T-helper 17 cell (primary cell): ENCODE measurements at regions not wholly inside any gene's neighbourhood (a gene's known extent, or its start where the extent isn't known, plus 50 kb on each side); places are given as distances from the start of the nearest gene placed in this dataset.

Experiments
- ATAC-seq: fragments of 150-1000 bp; cut with Tn5 transposase; 2 replicates; pipeline ENCODE4 v1.10.0; 2021; ENCODE audit warnings: mild to moderate bottlenecking, moderate library complexity
- DNase-seq, 3 donors: peaks; one replicate each; pipeline versions ENCODE4 v3.0.0 to v3.0.0-alpha.2; 2020 to 2021
- H3K9me3 ChIP-seq: one replicate; pipeline ENCODE4 v1.7.0; 2013; ENCODE audit warnings: low read length, mild to moderate bottlenecking; ENCODE audit not compliant: control insufficient read depth, poor library complexity, severe bottlenecking
- H3K27ac Mint-ChIP-seq: one replicate; pipeline ENCODE4 v1.8.0; 2022; ENCODE audit warnings: mild to moderate bottlenecking, moderate library complexity, mixed read lengths
- H3K27me3 Mint-ChIP-seq: one replicate; pipeline ENCODE4 v1.8.0; 2022; ENCODE audit warnings: mixed read lengths
- H3K36me3 Mint-ChIP-seq: one replicate; pipeline ENCODE4 v1.8.0; 2022; ENCODE audit warnings: low read depth, mixed read lengths
- H3K4me1 Mint-ChIP-seq: one replicate; pipeline ENCODE4 v1.8.0; 2022; ENCODE audit warnings: mild to moderate bottlenecking, mixed read lengths
- H3K4me3 Mint-ChIP-seq: one replicate; pipeline ENCODE4 v1.8.0; 2022; ENCODE audit warnings: mild to moderate bottlenecking, moderate library complexity, mixed read lengths

- H3K9me3 ChIP-seq, result no peaks in the 10 kb centered on the region
- H3K27ac Mint-ChIP-seq, result no peak overlapping the region
- no peaks in the 10 kb centered on the region for H3K27me3 Mint-ChIP-seq
- no peaks in the 10 kb centered on the region for H3K36me3 Mint-ChIP-seq
- no peak for DNase-seq
- H3K4me3 Mint-ChIP-seq, result no peak overlapping the region
- ATAC-seq, result no peak
- H3K4me1 Mint-ChIP-seq, result peaks cover 3% of the 10 kb centered on the region
Observed at GRCh38 chr2:186024921-186025320, 286.3 kb downstream of the FSIP2 start.

DNA sequence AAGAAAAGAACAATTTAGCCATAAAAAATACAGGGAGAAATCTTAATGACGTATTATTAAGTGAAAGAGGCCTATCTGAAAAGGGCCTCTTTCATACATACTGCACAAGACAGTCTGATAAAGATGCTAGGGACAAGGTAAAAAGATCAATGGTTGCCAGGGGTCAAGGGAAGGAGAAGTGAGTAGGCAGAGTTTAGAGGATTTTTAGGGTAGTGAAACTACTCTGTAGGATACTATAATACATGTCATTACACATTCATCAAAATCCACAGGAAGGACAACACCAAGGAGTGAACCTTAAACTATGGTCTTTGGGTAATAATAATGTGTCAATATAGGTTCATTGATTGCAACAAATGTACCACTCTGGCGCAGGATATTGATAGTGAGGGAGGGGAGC is 289.3 kb downstream of the FSIP2 start:
- Mint-ChIP-seq H3K27ac (no peak overlapping the region), H3K4me3 (no peak overlapping the region), H3K36me3 (no peaks in the 10 kb centered on the region), H3K27me3 (no peaks in the 10 kb centered on the region), H3K4me1 (peaks cover 3% of the 10 kb centered on the region)
- DNase-seq (no peak), ATAC-seq (no peak)
- H3K9me3 ChIP-seq, result no peaks in the 10 kb centered on the region

DNA sequence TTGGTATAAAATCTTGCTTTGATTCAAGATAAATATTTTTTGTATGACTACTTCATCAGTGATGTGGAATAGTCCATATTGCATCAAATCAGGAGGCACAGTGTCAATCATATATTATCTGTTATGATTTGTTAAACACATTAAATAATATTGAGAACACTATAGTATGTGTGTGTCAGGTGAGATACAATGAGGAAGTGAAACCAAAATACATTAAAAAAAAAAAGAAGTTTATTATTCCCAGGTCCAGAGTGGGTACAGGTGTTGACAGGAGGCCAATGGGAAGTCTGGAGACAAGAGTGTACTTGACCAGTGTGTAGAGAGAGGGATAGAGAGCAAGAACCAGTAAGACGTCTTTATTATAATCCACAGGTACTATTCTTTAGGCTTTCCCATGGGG is 292.6 kb downstream of the FSIP2 start:
- Mint-ChIP-seq H3K27ac (no peak overlapping the region), H3K27me3 (no peaks in the 10 kb centered on the region), H3K4me1 (peaks cover 3% of the 10 kb centered on the region), H3K4me3 (no peak overlapping the region), H3K36me3 (no peaks in the 10 kb centered on the region)
- no peak for DNase-seq
- no peak for ATAC-seq
- no peaks in the 10 kb centered on the region for H3K9me3 ChIP-seq

DNA sequence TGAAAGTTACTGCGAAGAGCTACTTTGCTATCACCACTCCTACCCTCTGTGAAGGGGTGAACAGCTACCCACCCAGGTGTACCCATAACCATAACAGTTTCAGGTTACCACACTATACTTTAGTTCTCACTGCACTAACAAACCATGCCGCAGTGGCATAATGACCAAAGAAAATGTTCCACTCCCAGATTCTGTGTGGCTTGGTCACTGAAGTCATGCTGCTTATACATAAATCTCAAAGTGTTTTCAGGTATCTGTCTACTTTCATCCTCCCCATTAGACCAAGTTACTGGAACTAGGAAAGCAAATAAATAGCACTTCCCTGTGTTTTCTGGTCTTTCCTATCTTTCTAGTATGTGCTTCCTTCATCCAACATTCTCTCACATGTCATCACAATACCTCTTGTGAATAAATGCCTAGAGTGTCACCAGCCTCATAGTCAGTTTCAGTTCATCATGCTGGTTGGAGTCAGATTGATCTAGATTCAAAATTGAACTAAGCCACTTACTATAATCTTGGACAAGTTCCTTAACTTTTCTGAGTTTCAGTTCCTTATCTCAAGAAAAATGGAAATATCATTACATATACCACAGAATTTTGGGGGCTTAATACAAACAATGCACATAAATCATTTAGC is 293.6 kb downstream of the FSIP2 start:
- DNase-seq, result no peak
- no peaks in the 10 kb centered on the region for H3K36me3 Mint-ChIP-seq
- H3K27me3 Mint-ChIP-seq, result no peaks in the 10 kb centered on the region
- ATAC-seq, result no peak
- H3K9me3 ChIP-seq, result no peaks in the 10 kb centered on the region
- peaks cover 3% of the 10 kb centered on the region for H3K4me1 Mint-ChIP-seq
- H3K4me3 Mint-ChIP-seq, result no peak overlapping the region
- no peak overlapping the region for H3K27ac Mint-ChIP-seq

DNA sequence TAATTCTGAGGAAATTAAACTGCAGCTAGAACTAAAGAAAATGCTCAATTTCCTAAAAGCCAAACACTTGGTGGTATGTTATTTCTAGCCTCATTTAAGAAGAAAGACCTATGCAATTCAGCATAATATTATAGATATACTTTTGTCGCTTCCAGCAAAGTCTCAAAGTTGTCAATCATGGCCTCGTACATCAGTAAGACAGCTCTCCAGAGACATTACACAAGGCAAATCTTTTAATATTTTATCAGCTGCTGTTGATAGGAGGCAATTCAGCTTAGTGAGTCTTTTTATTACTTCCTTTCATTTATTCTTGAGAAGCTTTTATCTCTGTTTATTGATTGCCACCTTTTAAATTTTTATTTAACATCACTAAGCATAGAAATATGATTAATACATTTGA is 294.3 kb downstream of the FSIP2 start:
- Mint-ChIP-seq H3K4me3 (no peak overlapping the region), H3K27me3 (no peaks in the 10 kb centered on the region), H3K36me3 (no peaks in the 10 kb centered on the region), H3K27ac (no peak overlapping the region), H3K4me1 (peaks cover 3% of the 10 kb centered on the region)
- ATAC-seq (no peak), DNase-seq (no peak)
- no peaks in the 10 kb centered on the region for H3K9me3 ChIP-seq

DNA sequence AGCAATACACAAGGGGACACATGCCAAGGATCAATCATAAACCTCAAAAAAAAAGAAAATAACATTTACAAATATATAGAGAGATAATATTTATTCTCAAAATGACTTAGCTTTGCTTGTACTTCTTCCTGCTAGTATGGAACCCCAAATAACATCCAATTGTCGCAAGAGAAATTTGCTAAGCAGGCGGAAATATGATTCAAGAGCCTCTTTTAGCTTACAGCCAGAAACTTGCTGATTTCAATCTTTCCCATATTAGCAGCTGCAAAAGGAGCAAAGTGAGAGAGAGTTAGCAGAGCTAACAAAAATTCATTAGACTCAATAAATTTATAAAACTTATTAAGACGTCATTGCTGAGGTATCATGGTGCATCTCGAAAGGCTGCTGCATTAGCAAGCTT is 294.9 kb downstream of the FSIP2 start:
- Mint-ChIP-seq H3K4me1 (no peaks in the 10 kb centered on the region), H3K27ac (no peak overlapping the region)

GRCh38 chr2:186036862-186037449 is 298.4 kb downstream of the FSIP2 start:
- no peaks in the 10 kb centered on the region for H3K9me3 ChIP-seq
- Mint-ChIP-seq H3K4me3 (no peak overlapping the region), H3K36me3 (no peaks in the 10 kb centered on the region), H3K27ac (no peak overlapping the region), H3K27me3 (no peaks in the 10 kb centered on the region), H3K4me1 (no peaks in the 10 kb centered on the region)
- ATAC-seq (no peak), DNase-seq (no peak)

More for the DNA sequence above, 294.9 kb downstream of the FSIP2 start:
- ATAC-seq, result no peak
- Mint-ChIP-seq H3K4me3 (no peak overlapping the region), H3K27me3 (no peaks in the 10 kb centered on the region), H3K36me3 (no peaks in the 10 kb centered on the region)
- DNase-seq, result no peak
- H3K9me3 ChIP-seq, result no peaks in the 10 kb centered on the region

DNA sequence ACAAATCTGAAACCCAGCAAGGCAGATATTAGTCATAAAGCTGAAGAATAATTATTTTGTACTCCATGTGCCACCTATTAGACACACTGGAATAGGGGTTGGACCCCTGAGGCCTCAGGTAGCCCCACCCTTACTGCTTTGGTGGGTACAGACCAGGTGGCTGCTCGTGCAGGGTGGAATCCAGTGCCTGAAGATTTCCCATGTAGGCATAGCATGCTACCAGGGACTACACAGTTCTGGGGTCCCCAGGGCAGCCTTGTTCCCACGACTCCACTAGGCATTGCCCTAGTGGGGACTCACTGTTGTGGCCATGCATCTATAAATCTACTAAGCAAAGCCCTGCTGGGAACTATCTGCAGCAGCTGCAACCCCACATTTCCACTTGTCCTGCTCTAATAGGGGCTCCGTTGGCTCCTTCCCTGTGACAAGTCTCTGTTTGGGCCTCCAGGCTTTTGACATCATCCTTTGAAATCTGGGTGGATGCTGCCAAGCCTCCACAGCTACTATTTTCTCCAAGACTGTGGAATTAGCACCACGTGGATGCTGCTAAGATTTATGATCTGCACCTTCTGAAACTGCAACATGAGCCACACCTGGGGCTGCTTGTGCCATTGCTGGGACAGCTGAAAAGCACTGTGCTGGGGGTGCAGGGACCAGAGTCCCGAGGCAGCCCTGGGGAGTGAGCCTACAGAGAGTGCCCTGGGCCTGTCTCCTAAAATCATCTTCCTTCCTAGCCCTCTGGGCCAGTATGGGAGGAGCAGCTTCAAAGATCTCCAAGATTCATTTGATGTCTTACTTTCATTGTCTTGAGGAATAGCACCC is 303.8 kb downstream of the FSIP2 start:
- DNase-seq, result no peak
- H3K4me1 Mint-ChIP-seq, result no peaks in the 10 kb centered on the region
- no peak overlapping the region for H3K27ac Mint-ChIP-seq
- no peak for ATAC-seq
- no peaks in the 10 kb centered on the region for H3K36me3 Mint-ChIP-seq
- H3K9me3 ChIP-seq, result no peaks in the 10 kb centered on the region
- H3K27me3 Mint-ChIP-seq, result no peaks in the 10 kb centered on the region
- no peak overlapping the region for H3K4me3 Mint-ChIP-seq

- no peak for ATAC-seq
- Mint-ChIP-seq H3K27me3 (no peaks in the 10 kb centered on the region), H3K4me1 (no peaks in the 10 kb centered on the region)
Observed at GRCh38 chr2:186044761-186045160, 306.2 kb downstream of the FSIP2 start.

DNA sequence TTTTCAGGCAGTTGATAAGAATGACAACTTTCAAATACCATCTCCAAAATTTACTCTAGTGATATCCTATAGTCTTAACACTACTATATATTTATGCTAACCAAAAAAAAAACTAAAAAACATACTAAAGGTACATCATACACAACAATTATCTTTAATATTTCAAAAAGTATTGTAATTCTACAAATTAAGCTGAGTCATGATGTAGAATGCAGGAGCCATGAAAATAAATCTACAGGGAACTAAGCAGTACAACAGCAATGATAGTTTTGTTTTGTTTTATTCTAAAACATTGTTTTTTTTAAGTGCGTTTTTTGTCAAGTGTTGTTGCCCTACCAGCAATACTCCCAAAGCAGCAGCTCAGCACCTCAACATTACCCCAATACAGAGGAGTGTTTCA is 314.3 kb downstream of the FSIP2 start:
- no peaks in the 10 kb centered on the region for H3K4me1 Mint-ChIP-seq
- H3K27ac Mint-ChIP-seq, result no peak overlapping the region
- H3K27me3 Mint-ChIP-seq, result no peaks in the 10 kb centered on the region
- ATAC-seq (no peak), DNase-seq (no peak)
- no peaks in the 10 kb centered on the region for H3K36me3 Mint-ChIP-seq
- H3K4me3 Mint-ChIP-seq, result no peak overlapping the region
- H3K9me3 ChIP-seq, result no peaks in the 10 kb centered on the region

More at GRCh38 chr2:186044761-186045160, 306.2 kb downstream of the FSIP2 start:
- Mint-ChIP-seq H3K36me3 (no peaks in the 10 kb centered on the region), H3K4me3 (no peak overlapping the region), H3K27ac (no peak overlapping the region)
- no peaks in the 10 kb centered on the region for H3K9me3 ChIP-seq
- no peak for DNase-seq

DNA sequence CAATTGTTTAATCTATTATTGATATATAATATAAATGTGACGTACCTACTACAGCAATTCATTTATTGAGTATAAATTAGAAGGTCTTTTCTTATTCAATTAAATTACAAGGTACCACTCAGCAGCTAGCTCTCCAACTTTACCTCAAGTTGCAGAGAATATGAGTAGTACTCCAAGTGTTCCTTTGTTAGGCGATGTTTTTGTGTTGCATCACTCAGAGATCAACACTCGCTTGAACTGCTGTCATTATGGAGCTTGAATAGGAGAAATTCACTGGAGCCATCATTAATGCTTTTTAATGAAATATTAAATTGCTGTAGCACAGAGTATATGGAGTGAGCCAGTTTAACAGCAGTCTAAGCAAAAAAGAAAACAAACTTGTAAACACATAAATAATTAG is 320.0 kb downstream of the FSIP2 start:
- no peaks in the 10 kb centered on the region for H3K9me3 ChIP-seq
- H3K27me3 Mint-ChIP-seq, result no peaks in the 10 kb centered on the region
- H3K4me3 Mint-ChIP-seq, result no peak overlapping the region
- DNase-seq (no peak), ATAC-seq (no peak)
- no peaks in the 10 kb centered on the region for H3K4me1 Mint-ChIP-seq
- H3K27ac Mint-ChIP-seq, result no peak overlapping the region
- H3K36me3 Mint-ChIP-seq, result no peaks in the 10 kb centered on the region

DNA sequence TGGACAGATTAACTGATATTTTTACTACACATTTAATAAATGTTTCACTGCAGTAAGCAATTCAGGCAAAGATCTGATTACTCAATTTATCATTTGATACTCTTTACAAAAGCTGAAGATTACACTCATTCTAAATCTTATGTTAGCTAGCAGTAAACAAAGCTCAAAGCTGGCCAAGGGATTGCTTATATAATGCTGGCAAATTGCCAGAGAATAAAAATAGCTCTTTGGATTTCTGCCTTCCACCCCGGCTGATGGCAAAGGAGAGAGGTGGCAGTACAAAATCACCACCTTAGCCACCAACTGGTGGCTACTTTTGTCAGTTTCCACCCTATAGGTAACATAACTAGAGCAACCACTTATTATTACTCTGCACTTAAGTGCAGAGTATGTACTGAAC is 320.5 kb downstream of the FSIP2 start:
- Mint-ChIP-seq H3K36me3 (no peaks in the 10 kb centered on the region), H3K4me1 (no peaks in the 10 kb centered on the region), H3K27me3 (no peaks in the 10 kb centered on the region), H3K27ac (no peak overlapping the region), H3K4me3 (no peak overlapping the region)
- no peak for ATAC-seq
- no peaks in the 10 kb centered on the region for H3K9me3 ChIP-seq
- no peak for DNase-seq

- Mint-ChIP-seq H3K36me3 (no peaks in the 10 kb centered on the region), H3K4me1 (no peaks in the 10 kb centered on the region), H3K27me3 (no peaks in the 10 kb centered on the region), H3K27ac (no peak overlapping the region), H3K4me3 (no peak overlapping the region)
- DNase-seq, result no peak
- no peak for ATAC-seq
- no peaks in the 10 kb centered on the region for H3K9me3 ChIP-seq
Observed at GRCh38 chr2:186060744-186061440, 322.3 kb downstream of the FSIP2 start.
